ENCODE measurements at regions not wholly inside any gene's neighbourhood (a gene's known extent, or its start where the extent isn't known, plus 50 kb on each side); places are given as distances from the start of the nearest gene placed in this dataset.

GRCh38 chr11:10631761-10632160, 61.8 kb downstream of the IRAG1 start:
- intact Hi-C loops (cut with DNase I) = loop anchor here (10.0 kb wide), 1 partner anchor 63 kb away; the partner anchor contains the start of gene IRAG1
- 74 to 79% methylated on average over 5 of the region's 5 CpGs for WGBS, 2 donors
- no peak for DNase-seq
- H3K4me1 ChIP-seq = no peaks in the 10 kb centered on the region
- TF ChIP-seq POLR2A (IDR thresholded peaks at IDR 0.05) = no peak
- no peak for TF ChIP-seq CTCF (IDR thresholded peaks at IDR 0.05)
- H3K4me3 ChIP-seq (replicated peaks in 1 of 3) = no peak overlapping the region
- no peaks in the 10 kb centered on the region for H3K9me3 ChIP-seq
- H3K36me3 ChIP-seq = no peaks in the 10 kb centered on the region
- no peaks in the 10 kb centered on the region for H3K27me3 ChIP-seq
- H3K27ac ChIP-seq = no peak overlapping the region

GRCh38 chr11:10629411-10630002, 61.0 kb upstream of the LYVE1 start:
- no peak for DNase-seq
- Histone ChIP-seq H3K27me3 (no peaks in the 10 kb centered on the region), H3K36me3 (no peaks in the 10 kb centered on the region), H3K9me3 (no peaks in the 10 kb centered on the region), H3K4me1 (peaks cover 0 to 7% of the 10 kb centered on the region in 2 donors), H3K27ac (no peak overlapping the region), H3K4me3 (replicated peaks in 1 of 3) (no peak overlapping the region)
- intact Hi-C loops (cut with DNase I) = loop anchor here (5.0 to 10.0 kb wide), 2 partner anchors 65 to 108 kb away; partner anchors contain the start of gene IRAG1
- no peak for TF ChIP-seq CTCF (IDR thresholded peaks at IDR 0.05)
- TF ChIP-seq POLR2A (IDR thresholded peaks at IDR 0.05) = no peak
- WGBS, 2 donors = 84 to 97% methylated on average over 8 to 11 of the region's 13 CpGs

DNA sequence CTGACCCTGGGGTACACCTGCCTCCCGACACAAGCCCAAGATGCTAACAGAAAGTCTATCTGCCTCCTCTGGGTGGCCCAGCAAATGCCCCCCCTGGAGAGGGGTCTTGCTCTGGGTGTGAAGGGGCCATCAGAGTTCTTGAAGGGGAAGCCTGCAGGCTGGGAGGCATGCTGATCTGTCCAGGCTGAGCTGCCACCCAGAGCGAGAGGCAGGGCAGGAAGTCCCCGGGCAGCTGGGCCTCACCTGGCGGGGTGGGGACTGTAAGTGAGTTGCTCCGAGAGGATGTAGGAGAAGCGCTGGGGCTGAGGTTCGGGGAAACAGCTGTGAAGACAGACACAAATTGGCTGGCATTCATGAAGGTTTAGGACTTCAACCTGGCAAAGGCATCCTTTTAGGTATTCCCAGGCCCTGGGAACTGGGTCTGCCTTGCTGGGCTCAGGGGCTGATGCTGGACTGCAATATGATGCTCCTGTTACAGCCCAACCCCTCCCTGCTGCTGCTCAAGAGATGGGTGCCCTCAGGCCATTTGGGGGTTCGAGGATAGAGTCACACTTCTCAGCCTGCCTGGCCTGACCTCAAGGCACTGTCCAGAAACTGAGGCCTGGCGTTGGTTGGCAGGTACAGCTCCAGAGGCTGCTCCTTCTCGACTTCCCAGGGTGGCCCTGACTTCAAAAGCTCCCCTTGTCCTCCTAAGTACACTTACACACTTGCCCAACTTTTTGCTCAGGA, 60.2 kb upstream of the LYVE1 start:
- H3K4me3 ChIP-seq (replicated peaks in 1 of 3) = no peak overlapping the region
- intact Hi-C loops (cut with DNase I) = loop anchor here (5.0 kb wide), 1 partner anchor 109 kb away; no protein-coding TSS in a partner anchor
- no peaks in the 10 kb centered on the region for H3K36me3 ChIP-seq
- no peak for DNase-seq
- peaks cover 0 to 16% of the 10 kb centered on the region in 2 donors for H3K4me1 ChIP-seq
- no peaks in the 10 kb centered on the region for H3K27me3 ChIP-seq
- 89 to 94% methylated on average over 10 of the region's 10 CpGs for WGBS, 2 donors
- no peak overlapping the region for H3K27ac ChIP-seq
- TF ChIP-seq POLR2A (IDR thresholded peaks at IDR 0.05) (no peak), CTCF (IDR thresholded peaks at IDR 0.05) (no peak)
- H3K9me3 ChIP-seq = no peaks in the 10 kb centered on the region

DNA sequence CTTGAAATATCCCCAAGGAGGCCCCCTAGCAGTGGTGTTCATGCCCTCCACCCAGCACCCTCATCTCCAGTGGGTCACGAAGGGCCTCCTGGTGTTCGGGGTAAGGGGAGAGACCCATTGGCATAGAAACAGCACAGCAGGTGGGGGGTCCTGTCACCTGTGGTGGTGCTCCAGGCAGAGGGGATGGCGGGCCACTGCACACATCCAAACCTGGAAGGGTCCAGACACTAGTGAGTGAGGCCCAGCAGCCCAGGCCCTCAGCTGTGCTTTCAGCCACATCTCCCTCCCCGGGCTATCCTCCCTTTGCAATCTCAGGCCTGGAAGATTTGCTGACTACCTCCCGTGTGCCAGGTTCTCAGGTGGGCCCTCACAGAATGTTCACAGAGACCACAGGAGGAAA, 59.4 kb upstream of the LYVE1 start:
- no peaks in the 10 kb centered on the region for H3K36me3 ChIP-seq
- no peak overlapping the region for H3K27ac ChIP-seq
- peaks cover 0 to 20% of the 10 kb centered on the region in 2 donors for H3K4me1 ChIP-seq
- no peak overlapping the region for H3K4me3 ChIP-seq (replicated peaks in 1 of 3)
- no peaks in the 10 kb centered on the region for H3K27me3 ChIP-seq
- no peak for DNase-seq
- 93 to 100% methylated on average over 5 of the region's 5 CpGs for WGBS, 2 donors
- TF ChIP-seq POLR2A (IDR thresholded peaks at IDR 0.05) (no peak), CTCF (IDR thresholded peaks at IDR 0.05) (no peak)
- no peaks in the 10 kb centered on the region for H3K9me3 ChIP-seq
- intact Hi-C loops (cut with DNase I) = loop anchor here (5.0 kb wide), 1 partner anchor 109 kb away; no protein-coding TSS in a partner anchor

- H3K4me3 ChIP-seq (replicated peaks in 1 of 3) = no peak overlapping the region
- DNase-seq = no peak
- peaks cover 0 to 20% of the 10 kb centered on the region in 2 donors for H3K4me1 ChIP-seq
- no peaks in the 10 kb centered on the region for H3K9me3 ChIP-seq
- H3K36me3 ChIP-seq = no peaks in the 10 kb centered on the region
- H3K27ac ChIP-seq = no peak overlapping the region
- TF ChIP-seq CTCF (IDR thresholded peaks at IDR 0.05) = no peak
- H3K27me3 ChIP-seq = no peaks in the 10 kb centered on the region
- intact Hi-C loops (cut with DNase I) = loop anchor here (5.0 kb wide), 1 partner anchor 110 kb away; no protein-coding TSS in a partner anchor
- 92 to 93% methylated on average over 4 to 7 of the region's 7 CpGs for WGBS, 2 donors
Measured at GRCh38 chr11:10627291-10627690, 58.8 kb upstream of the LYVE1 start.

Data from thyroid gland (tissue), 4 donors.